ENCODE measurements at regions not wholly inside any gene's neighbourhood (a gene's known extent, or its start where the extent isn't known, plus 50 kb on each side); places are given as distances from the start of the nearest gene placed in this dataset.

DNA sequence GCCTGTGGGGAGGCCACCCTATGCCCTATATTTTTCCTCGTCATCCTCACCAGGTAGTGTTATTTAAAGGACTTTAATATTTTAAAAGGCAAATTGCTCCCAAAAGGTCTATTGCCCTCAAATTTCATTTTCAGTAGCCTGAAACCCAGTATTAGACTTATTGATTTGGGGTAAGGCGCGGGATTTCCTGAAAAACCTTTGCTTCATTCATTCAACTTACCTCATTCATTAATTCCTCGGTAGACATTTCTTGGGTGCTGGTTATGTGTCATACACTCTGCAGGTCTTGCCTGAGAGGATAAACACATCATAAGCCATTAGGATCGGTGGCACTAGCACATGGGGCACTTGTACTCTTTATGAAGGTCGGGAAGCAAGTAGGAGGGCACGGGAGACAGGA is 99.2 kb downstream of the ARF6 start:
- H3K9me3 ChIP-seq (ENCODE audit: low read depth): no peaks in the 10 kb centered on the region
- 96 to 99% methylated on average over 7 of the region's 7 CpGs for WGBS, 2 experiments (ENCODE audit: low coverage in 1 of 2, low lambda C conversion rate in 2 of 2, missing lambda C conversion rate in 2 of 2)
- no peaks in the 10 kb centered on the region for H3K27me3 ChIP-seq (replicated peaks; ENCODE audit: insufficient read depth)
- H3K9me2 ChIP-seq (ENCODE audit: insufficient read depth): no peaks in the 10 kb centered on the region
- H2AFZ ChIP-seq: no peak overlapping the region
- H3K79me2 ChIP-seq (ENCODE audit: insufficient read depth): no peaks in the 10 kb centered on the region
- H4K20me1 ChIP-seq (ENCODE audit: insufficient read depth): no peaks in the 10 kb centered on the region
- H3K4me1 ChIP-seq (ENCODE audit: insufficient read depth): peaks cover 39% of the 10 kb centered on the region
- no peak overlapping the region for H3K4me2 ChIP-seq (ENCODE audit: unreplicated experiment)
- H3K9ac ChIP-seq: no peak overlapping the region
- DNase-seq: no peak
- H3K36me3 ChIP-seq (ENCODE audit: low read depth): no peaks in the 10 kb centered on the region
- H3F3A ChIP-seq (ENCODE audit: insufficient read depth): peaks cover 26% of the 10 kb centered on the region
- H3K27ac ChIP-seq: no peak overlapping the region
- TF ChIP-seq EZH2phosphoT487 (IDR thresholded peaks at IDR 0.05; ENCODE audit: insufficient read depth, low read depth) (no peak), EZH2 (IDR thresholded peaks at IDR 0.05; ENCODE audit: insufficient read depth, poor library complexity, severe bottlenecking) (no peak)
- in situ Hi-C loops (cut with MboI): no loop called here
- no peak overlapping the region for H3K4me3 ChIP-seq

DNA sequence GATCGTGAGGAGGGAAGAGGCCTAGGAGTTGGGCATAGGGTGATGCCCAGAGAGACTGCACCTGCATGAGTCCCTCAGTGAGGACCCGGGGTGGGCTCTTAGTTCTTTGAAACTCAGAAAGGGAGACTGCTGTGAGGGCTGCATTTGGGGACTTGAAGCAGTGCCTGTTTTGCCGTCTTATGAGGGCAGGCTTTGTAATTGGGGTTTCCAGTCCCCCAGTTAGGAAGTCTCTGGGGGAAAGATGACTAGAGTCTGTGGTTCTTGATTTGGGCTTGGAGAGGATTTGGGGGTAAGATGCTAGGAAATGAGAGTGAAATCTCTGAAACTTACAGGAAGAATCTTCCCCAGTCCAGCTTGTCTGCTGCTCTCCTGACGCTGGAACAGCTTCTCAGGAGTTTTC is 99.6 kb downstream of the ARF6 start:
- no peaks in the 10 kb centered on the region for H4K20me1 ChIP-seq (ENCODE audit: insufficient read depth)
- no peaks in the 10 kb centered on the region for H3K27me3 ChIP-seq (replicated peaks; ENCODE audit: insufficient read depth)
- no peak for DNase-seq
- 77 to 81% methylated on average over 4 of the region's 4 CpGs for WGBS, 2 experiments (ENCODE audit: low coverage in 1 of 2, low lambda C conversion rate in 2 of 2, missing lambda C conversion rate in 2 of 2)
- H3K27ac ChIP-seq: peak overlapping the region; percentile 62
- peaks cover 37% of the 10 kb centered on the region for H3K4me1 ChIP-seq (ENCODE audit: insufficient read depth)
- TF ChIP-seq EZH2phosphoT487 (IDR thresholded peaks at IDR 0.05; ENCODE audit: insufficient read depth, low read depth): no peak
- TF ChIP-seq EZH2 (IDR thresholded peaks at IDR 0.05; ENCODE audit: insufficient read depth, poor library complexity, severe bottlenecking): no peak
- no peaks in the 10 kb centered on the region for H3K79me2 ChIP-seq (ENCODE audit: insufficient read depth)
- peak overlapping the region; percentile 31; the same call in 1 of the 2 replicates for H3K9ac ChIP-seq
- in situ Hi-C loops (cut with MboI): no loop called here
- no peaks in the 10 kb centered on the region for H3K36me3 ChIP-seq (ENCODE audit: low read depth)
- H3K9me2 ChIP-seq (ENCODE audit: insufficient read depth): no peaks in the 10 kb centered on the region
- no peak overlapping the region for H3K4me2 ChIP-seq (ENCODE audit: unreplicated experiment)
- H3K9me3 ChIP-seq (ENCODE audit: low read depth): no peaks in the 10 kb centered on the region
- H3K4me3 ChIP-seq: no peak overlapping the region
- H2AFZ ChIP-seq: no peak overlapping the region
- peaks cover 22% of the 10 kb centered on the region for H3F3A ChIP-seq (ENCODE audit: insufficient read depth)

DNA sequence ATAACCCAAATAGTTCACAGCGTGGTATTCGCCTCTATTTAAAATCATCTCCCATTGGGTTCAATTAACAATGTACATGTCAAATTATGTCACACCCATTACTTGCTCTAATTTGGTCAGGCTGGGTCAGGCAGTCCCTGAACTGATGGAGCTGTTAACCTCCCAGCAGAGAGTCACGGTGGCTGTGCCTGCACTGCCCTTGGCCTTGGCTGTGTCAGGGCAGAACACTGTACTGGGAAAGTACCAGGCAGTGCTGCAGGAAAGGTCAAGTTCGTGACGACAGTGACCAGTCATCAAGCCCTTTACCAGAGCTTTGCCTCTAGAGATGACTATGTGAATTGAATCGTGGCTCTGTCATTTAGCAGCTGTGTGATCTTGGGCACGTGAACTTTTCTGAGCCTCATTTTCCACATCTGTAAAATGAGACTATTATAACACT is 100.0 kb downstream of the ARF6 start:
- no peaks in the 10 kb centered on the region for H3K27me3 ChIP-seq (replicated peaks; ENCODE audit: insufficient read depth)
- TF ChIP-seq EZH2 (IDR thresholded peaks at IDR 0.05; ENCODE audit: insufficient read depth, poor library complexity, severe bottlenecking): no peak
- no peak for TF ChIP-seq EZH2phosphoT487 (IDR thresholded peaks at IDR 0.05; ENCODE audit: insufficient read depth, low read depth)
- no peak overlapping the region for H3K4me2 ChIP-seq (ENCODE audit: unreplicated experiment)
- no peaks in the 10 kb centered on the region for H4K20me1 ChIP-seq (ENCODE audit: insufficient read depth)
- peak overlapping the region; percentile 62 for H3K27ac ChIP-seq
- DNase-seq: peak; percentile 95
- peaks cover 17% of the 10 kb centered on the region for H3F3A ChIP-seq (ENCODE audit: insufficient read depth)
- H3K36me3 ChIP-seq (ENCODE audit: low read depth): no peaks in the 10 kb centered on the region
- peak overlapping the region; percentile 31; the same call in 1 of the 2 replicates for H3K9ac ChIP-seq
- WGBS, 2 experiments (ENCODE audit: low coverage in 1 of 2, low lambda C conversion rate in 2 of 2, missing lambda C conversion rate in 2 of 2): 19 to 20% methylated on average over 7 of the region's 7 CpGs
- H3K9me3 ChIP-seq (ENCODE audit: low read depth): no peaks in the 10 kb centered on the region
- in situ Hi-C loops (cut with MboI): no loop called here
- no peak overlapping the region for H2AFZ ChIP-seq
- no peaks in the 10 kb centered on the region for H3K9me2 ChIP-seq (ENCODE audit: insufficient read depth)
- peaks cover 33% of the 10 kb centered on the region for H3K4me1 ChIP-seq (ENCODE audit: insufficient read depth)
- H3K4me3 ChIP-seq: no peak overlapping the region
- H3K79me2 ChIP-seq (ENCODE audit: insufficient read depth): no peaks in the 10 kb centered on the region

DNA sequence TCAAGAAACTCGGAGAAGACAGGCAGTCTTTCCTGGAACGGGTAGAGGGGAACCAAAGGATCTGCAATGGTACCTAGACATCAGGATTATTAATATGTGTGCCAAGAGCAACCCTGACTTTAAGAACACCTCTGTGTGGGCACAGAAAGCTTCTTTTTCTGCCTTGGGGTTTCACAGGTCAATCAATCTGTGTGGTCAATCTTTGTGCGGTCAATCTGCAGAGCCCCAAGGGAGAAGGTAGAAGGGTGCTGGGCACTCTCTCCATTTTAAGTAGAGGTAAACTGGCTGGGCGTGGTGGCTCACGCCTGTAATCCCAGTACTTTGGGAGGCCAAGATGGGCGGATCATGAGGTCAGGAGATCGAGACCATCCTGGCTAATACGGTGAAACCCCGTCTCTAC is 100.7 kb downstream of the ARF6 start:
- H3K9me3 ChIP-seq (ENCODE audit: low read depth): no peaks in the 10 kb centered on the region
- H2AFZ ChIP-seq: no peak overlapping the region
- peaks cover 19% of the 10 kb centered on the region for H3F3A ChIP-seq (ENCODE audit: insufficient read depth)
- peak overlapping the region; percentile 47 for H3K27ac ChIP-seq
- H3K79me2 ChIP-seq (ENCODE audit: insufficient read depth): no peaks in the 10 kb centered on the region
- no peak overlapping the region for H3K9ac ChIP-seq
- in situ Hi-C loops (cut with MboI): no loop called here
- no peaks in the 10 kb centered on the region for H3K27me3 ChIP-seq (replicated peaks; ENCODE audit: insufficient read depth)
- H4K20me1 ChIP-seq (ENCODE audit: insufficient read depth): no peaks in the 10 kb centered on the region
- peaks cover 36% of the 10 kb centered on the region for H3K4me1 ChIP-seq (ENCODE audit: insufficient read depth)
- H3K9me2 ChIP-seq (ENCODE audit: insufficient read depth): no peaks in the 10 kb centered on the region
- H3K36me3 ChIP-seq (ENCODE audit: low read depth): no peaks in the 10 kb centered on the region
- no peak overlapping the region for H3K4me3 ChIP-seq
- peak overlapping the region; percentile 0 for H3K4me2 ChIP-seq (ENCODE audit: unreplicated experiment)
- no peak for DNase-seq
- TF ChIP-seq EZH2phosphoT487 (IDR thresholded peaks at IDR 0.05; ENCODE audit: insufficient read depth, low read depth): no peak
- TF ChIP-seq EZH2 (IDR thresholded peaks at IDR 0.05; ENCODE audit: insufficient read depth, poor library complexity, severe bottlenecking): no peak
- 97 to 98% methylated on average over 9 of the region's 9 CpGs for WGBS, 2 experiments (ENCODE audit: low coverage in 1 of 2, low lambda C conversion rate in 2 of 2, missing lambda C conversion rate in 2 of 2)
